Epidermal melanocyte (primary cell): ENCODE measurements at regions not wholly inside any gene's neighbourhood (a gene's known extent, or its start where the extent isn't known, plus 50 kb on each side); places are given as distances from the start of the nearest gene placed in this dataset.

Experiments
- DNase-seq: peaks from one replicate; pipeline ENCODE4 v3.0.0; 2011; ENCODE audit warnings: low spot score; ENCODE audit not compliant: insufficient read length

DNA sequence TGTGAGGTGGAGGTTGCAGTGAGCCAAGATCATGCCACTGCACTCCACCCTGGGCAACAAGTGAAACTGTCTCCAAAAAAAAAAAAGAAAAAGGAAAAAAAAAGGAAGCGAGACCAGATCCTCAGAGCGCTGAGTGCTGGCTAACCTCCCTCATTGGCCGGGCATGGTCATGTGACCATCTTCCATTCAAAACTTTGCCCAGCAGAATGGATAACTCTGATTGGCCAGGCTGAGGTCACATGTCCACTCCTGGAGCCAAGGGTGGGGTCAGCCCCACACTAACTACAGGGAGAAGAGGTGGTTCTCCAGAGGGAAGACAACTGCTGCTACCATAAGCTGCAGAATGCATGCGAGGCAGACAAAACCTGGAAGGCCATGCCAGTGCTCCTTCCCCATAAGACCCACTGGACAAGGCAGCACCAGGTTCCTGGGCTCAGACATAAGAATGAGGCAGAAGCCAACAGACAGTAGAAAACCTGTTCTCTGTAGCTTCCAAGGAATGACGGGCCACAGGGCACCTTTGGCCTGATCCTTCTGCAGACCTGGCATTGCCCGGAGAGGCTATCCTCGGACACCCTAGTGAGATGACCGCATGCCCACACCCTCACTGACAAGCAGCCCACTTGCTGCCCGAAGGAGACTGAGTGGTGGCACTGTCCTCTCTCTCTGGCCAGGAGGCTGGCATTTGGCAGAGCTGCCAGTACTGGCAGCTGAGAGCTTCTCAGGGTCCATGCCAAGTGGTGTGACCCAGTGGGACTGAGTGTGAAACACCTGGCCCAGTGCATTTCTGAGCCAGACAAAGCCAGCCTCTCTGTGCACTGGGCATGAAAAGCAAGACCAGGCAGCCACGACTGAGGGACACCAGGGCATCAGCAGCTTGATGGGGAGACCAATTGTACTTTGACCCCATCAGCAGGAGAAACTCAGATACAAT is 311.9 kb upstream of the SULF2 start:
- no peak for DNase-seq

DNA sequence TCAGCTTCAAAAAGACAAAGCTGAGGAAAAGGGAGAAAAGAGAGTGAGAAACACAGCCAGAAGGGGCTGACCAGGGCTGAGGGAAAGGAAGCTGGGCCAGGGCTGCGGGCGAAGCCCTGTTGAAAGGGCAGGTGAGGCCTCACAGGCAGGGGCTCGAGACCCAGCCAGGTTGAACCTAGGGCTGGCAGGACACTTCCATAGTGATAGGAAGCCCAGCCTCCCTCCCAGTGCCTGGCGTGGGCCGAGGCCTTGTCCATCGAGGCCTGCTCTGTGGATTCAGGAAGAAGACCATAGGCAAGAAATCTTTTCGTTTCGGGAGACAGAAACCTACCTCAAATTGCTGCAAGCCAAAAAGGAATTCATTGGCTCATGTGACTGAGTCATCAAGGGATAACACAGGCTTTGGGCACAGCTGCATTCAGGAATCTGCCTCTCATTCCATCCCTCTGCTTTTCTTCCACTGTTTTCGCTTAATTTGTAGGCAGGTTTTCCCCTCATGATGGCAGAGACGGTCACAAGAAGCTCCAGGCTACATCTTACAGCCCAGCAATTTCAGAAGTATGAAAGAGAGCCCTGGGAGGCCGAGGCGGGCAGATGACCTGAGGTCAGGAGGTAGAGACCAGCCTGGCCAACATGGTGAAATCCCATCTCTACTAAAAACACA is 311.1 kb upstream of the SULF2 start:
- DNase-seq: no peak

DNA sequence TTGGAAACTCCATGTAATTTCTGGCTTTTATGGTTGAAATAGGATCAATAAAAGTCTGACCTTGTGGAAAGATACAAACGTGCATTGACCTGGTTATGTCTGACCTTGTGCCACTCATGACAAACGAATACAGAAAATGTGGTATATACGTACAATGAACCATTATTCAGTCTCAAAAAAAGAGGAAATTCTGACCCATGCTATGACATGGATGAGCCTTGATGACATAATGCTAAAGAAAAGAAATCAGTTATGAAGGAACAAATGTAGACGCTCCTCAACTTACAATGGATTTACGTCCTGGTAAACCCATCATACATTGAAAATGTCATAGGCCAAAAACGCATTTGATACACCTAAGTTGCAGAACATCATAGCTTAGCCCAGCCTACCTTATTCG is 309.7 kb upstream of the SULF2 start:
- no peak for DNase-seq

DNA sequence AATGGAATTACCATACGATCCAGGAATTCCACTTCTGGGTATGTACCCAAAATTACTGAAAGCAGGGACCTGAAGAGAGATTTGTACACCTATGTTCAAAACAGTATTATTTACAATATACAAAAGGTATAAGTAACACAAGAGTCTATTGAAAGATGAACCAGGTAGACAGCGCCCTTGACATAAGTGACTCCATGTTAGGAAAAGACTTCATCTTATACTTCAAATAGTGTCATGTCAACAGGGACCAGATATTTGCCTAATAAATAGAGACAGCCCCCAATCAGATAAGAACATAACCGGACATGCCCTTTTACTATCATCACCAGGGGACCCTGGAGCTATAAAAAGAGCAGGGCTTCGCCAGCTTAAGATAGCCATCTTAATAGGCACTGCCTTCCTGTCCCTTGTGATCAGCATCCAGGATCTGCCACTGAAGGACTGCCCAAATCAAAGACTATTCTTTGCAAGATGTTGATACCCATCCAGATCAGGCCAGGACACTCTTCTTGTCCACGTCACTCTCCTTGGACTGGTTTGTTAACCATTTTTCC is 309.0 kb upstream of the SULF2 start:
- no peak for DNase-seq

DNA sequence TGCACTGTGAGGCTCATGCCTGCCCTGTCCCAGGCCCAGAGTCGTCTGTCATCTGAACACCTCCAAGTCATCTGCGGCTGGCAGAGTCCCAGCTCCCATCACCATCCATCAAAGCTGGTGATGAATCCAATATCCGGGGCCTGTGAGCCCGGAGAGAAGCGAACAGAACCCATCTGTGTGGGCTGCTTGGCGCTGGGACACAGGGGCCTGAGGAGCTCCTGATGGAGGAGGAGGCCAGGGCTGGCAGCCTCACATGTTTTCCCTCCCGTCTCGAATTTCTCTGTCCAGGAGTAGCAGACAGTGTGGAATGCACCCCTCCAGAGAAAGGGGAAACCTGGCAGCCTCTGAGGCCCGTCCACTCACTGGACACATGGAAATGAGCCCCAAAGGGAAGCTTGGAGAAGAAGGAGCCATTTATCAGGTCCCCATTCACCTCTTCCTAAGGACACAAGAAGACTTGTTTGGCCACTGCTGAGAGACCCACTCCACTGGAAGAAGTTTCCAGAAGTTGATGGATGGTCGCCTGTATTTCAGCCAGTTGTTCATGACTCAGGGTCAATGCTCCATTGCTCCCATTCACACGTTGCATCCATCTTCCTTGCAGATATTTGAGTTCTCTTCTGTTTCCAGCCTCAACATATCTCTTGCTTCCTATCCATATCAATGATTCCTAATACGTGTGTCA is 307.5 kb upstream of the SULF2 start:
- no peak for DNase-seq

DNA sequence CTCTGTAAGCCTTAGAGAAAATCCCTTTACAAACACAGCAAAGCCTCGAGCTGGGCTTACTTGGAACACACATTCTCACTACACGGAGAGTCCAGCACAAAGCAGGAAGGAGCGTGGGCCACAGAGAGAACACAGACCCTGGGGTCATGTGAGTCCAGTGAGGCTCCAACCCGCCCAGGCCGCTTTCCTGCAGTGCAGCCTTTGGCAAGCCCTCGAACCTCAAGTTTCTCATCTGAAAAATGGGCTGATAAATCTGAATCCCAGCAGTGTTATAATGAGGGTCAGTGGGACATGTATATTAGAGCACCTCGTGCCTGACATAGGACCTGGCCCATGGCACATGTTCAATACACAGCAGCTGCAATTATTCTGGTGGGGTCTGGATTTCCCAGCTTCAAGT is 305.5 kb upstream of the SULF2 start:
- no peak for DNase-seq

DNA sequence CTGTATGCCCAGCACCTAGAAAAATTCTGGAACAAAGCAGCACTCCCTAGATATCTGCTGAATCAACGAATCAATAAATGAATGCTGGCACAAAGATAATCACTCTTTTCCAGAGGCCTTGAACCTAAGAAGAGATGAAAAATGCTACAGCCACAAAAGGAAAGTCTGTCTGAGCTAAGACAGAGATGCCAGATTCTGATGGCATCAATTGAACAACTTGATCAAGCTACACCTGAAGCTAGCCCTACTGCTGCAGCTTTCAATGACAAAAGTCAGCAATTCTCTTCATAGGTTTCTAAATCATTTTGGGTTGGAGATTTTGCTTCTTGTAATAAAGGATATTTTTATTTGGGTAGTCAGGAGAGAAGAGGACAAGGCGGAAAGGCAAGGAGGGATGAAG is 305.0 kb upstream of the SULF2 start:
- DNase-seq: no peak

DNA sequence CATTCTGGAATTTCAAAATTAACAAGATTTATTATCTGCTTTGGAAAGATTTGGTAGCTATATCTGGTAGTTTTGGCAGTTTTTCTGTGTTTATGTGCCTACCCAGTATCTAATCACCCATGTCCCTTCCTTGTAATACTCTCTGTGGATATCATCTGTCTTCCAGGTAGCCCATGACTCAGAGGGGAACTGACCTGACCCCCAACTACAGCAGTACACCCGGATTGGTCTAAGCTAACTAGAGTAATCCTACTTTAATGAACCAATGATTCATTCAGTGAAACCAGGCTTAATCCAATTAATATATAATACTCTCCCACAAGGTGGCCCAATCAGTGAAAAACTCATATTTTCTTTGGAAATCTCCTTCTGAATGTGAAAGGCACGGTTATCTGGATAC is 295.3 kb upstream of the SULF2 start:
- no peak for DNase-seq

DNA sequence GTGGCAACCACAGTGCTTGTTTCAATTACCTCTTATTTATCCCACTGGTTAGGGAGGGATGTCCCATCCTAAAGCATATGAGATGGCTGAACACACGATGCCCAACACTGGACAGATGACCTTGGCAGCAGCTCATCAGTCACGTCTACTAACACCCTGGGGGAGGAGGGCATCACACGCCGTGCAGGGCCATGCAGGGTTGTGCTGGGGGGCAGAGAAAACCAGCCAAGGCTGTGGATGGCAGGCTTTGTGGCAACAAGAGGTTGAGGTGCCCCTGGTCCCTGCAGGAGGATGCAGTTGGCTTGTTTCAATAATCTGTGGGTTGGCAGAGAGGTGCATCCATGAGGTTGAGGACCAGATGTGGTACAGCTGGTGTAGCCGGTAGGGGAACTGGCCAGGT is 293.7 kb upstream of the SULF2 start:
- DNase-seq: no peak

DNA sequence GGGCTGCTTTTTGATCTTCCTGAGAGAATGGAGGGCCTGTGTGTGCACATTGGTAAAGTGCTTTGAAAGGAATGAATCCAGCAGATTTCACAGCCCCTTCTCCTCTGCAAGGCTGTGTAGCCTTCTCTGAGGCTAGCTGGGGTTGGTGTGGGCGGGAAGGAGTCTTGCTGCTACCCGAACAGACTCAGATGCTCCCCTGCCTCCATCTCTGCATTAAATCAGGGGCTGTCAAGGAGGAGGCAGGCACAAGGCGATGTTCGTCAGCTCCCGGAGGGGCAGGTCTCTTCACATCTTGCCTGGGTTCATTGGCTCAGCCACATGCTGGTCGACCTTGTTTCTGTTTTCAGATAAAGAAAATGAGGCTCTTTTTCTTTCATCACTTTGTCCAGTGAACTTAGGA is 291.5 kb upstream of the SULF2 start:
- no peak for DNase-seq

DNA sequence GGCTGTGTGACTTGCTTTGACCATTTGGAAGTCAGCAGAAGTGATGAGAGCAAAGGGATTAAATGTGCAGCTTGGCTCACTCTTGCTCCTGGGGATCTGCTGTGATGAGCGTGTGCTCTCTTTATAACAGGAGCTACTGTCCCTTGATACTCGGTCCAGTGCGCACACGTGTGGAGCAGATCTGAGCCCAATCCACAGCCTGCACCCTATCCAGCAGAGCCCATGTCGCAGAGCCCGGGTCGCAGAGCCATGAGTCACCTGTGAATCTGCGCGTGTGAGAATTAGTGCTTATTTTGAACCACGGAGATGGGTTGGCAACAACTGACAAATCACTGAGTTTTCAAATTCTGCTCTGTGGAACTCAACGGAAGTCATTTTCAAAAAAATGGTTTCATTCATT is 291.0 kb upstream of the SULF2 start:
- no peak for DNase-seq

DNA sequence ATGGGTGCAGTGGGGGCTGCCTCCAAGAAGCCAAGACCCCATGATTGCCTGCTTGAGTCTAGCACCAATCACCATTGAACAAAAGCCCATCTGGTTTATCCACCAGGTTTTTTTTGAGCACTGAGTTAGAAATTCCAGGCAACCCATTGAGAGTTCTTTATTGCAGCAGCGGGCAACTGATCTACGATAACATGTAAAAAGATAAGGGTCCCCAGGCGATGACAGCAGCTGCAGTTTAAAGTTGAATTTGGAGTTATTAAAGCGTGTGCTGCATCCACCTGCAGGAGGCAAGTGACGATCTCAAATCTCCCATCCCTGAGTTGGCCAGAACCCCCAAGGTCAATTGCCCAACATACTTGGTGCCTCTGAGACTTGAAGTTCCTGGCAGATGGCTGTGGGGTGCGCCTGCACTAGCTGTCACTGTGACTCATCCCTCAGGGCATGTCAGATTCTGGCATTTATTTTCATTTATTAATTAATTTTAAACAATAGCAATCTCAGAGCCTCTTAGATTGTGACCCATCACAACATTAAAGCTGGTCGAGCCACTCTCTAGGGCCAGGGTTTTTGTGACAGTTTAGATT is 290.4 kb upstream of the SULF2 start:
- no peak for DNase-seq

DNA sequence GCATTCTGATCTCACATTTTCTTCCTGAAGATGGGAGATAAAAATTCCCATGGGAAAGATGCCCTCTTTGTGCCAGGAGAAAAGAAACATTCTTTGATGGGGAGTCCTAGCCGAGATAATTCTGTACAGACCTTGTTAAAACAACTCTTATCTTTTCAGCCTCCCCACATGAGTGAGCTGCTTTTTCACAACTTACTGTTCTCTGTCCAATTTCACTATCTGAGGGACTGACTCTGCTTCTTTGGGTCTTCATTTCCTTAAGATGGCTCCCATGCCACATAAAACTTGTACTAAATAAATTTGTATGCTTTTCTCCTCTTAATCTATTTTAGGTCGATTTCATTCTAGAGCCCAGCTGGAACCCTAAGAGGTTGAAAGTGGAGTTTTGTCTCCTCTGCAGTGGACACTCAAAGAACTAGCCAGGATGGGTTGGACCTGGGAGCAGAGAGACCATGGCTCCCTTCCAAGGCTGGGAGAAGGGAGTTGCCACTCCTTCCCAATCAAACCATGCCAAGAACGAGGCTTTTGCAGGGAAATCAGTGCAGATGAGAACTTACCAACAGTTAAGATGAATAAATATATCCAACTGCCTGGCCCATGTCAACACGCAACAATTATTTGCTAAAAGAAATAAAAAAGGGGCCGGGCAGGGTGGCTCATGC is 285.8 kb upstream of the SULF2 start:
- DNase-seq: no peak

DNA sequence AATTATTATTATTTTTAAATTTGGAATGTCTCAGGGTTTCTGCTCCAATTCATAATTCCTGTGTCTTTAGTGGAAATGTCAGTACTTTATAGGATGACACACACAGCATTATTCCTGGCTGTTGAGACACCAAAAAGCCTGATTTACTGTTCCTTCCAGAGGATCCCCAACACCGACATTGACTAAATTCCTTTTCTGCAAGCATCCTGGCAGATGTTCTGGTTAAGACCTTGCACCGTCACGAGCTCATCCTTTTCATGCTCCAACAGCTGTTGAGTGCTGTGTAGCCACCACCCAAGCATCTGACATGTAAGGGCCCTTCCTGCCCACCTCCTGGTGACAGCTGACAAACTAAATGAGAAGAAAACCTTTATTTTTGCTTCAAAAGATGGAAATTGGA is 284.3 kb upstream of the SULF2 start:
- no peak for DNase-seq

DNA sequence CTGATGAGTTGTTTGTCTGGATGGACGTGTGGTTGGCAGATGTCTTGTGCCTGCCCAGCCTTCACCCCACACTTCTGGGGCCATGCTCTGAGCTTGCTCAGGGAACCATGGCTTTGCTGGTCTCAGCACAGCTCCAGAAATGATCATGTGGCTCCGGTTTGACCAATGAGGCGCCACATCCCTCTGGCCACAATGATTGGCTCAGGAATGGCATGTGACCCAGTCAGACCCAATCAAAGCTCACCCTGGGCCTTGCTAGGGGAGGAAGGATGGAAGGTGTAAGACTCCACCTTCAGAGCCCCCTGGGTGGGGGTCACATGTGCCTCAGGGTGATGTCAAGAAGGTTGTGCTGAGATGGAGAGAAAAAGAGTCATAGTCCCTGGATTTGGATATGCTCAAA is 281.6 kb upstream of the SULF2 start:
- no peak for DNase-seq

DNA sequence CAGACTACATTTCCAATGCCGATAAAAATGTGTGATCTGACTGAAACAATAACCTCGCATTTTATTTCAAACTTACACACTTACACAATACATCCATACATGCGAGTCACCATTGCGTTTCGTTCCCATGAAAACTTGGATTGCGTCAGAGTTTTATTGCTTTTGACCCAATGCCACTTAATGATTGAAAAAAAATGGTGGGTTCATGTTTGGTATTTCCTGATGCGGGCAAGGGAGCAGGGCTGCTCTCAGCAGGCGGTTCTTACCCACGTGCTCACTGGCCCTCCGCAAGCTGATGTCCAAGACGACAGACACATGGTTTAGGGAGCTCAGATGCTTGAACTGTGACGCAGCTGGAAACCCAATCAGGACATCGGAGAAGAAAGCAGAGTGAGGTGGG is 281.0 kb upstream of the SULF2 start:
- DNase-seq: no peak

DNA sequence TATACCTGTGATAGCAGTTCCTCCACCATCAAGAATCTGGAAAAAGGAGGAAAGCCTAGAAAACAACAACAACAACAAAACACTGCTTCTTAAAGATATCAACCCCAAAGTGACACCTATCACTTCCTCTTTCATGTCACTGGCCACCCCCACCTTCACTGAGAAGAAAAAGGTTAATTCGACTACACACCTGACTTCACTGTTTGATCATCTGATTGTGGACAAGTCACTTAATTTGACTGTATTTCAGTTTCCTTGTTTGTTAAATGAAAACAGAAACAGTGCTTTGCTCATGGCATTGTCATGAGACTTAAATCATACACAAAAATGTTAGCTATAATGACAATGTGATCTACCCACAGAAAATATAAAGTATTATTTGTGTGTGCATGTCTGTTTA is 280.6 kb upstream of the SULF2 start:
- DNase-seq: no peak

DNA sequence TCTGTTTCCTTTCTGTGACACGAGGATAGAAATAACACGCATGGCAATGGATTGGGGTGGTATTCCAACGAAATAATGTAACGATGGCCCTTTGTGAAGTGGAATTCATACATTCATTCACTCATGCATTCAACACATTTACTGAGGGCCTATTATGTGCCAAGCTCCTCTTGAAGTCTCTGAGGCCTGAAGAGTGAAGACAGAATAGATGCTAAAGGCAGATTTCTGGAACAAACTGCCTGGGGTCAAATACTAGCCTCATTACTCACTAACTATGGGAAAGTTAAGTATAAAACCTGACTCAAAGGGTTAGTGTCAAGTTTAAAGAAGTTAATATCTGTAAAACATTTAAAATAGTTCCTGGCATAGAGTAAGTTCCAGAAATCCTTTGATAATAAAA is 279.6 kb upstream of the SULF2 start:
- DNase-seq: no peak

DNA sequence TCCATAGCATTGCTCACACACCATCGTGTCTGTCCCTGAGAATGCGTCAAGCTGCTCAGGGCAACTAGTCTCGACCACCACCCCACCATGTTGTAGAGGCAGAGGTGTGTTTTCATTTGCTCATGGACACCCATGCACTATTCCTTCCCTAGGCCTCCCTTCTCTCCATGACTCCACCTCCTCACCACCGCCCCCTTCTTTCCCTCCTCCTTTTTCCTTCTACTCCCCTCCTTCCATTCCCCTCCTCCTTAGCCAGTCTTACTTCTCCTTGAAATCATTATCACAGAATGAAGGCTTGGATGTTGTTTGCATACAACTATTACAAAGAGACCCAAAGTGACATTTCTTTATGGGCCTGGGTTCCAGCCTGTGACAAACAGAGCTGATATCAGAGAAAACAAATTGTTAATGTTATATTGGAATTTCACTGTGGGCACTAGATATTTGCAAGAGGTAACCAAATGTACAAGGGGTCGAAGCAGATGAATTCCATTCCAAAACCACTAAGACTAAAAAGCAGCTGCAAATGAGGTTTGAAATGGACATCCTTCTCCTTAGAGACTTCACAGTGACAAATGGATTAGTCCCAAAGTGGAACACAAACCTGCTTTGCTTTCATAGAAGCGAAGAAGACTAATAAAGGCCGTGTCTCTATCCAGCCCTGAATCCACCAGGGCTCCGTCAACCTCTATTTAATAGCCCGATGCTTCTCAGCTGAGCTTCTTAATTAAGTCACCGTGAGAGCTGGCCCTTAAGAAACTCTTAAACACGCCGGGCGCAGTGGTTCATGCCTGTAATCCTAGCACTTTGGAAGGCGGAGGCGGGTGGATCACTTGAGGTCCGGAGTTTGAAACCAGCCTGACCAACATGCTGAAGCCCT is 275.8 kb upstream of the SULF2 start:
- no peak for DNase-seq
